CD4-positive, alpha-beta T cell treated with Interleukin-17A for 1 hour (primary cell): ENCODE measurements at regions not wholly inside any gene's neighbourhood (a gene's known extent, or its start where the extent isn't known, plus 50 kb on each side); places are given as distances from the start of the nearest gene placed in this dataset.

ENCODE experiments used
- DNase-seq: peaks from one replicate; pipeline ENCODE4 v3.0.0-alpha.2; 2020

DNA sequence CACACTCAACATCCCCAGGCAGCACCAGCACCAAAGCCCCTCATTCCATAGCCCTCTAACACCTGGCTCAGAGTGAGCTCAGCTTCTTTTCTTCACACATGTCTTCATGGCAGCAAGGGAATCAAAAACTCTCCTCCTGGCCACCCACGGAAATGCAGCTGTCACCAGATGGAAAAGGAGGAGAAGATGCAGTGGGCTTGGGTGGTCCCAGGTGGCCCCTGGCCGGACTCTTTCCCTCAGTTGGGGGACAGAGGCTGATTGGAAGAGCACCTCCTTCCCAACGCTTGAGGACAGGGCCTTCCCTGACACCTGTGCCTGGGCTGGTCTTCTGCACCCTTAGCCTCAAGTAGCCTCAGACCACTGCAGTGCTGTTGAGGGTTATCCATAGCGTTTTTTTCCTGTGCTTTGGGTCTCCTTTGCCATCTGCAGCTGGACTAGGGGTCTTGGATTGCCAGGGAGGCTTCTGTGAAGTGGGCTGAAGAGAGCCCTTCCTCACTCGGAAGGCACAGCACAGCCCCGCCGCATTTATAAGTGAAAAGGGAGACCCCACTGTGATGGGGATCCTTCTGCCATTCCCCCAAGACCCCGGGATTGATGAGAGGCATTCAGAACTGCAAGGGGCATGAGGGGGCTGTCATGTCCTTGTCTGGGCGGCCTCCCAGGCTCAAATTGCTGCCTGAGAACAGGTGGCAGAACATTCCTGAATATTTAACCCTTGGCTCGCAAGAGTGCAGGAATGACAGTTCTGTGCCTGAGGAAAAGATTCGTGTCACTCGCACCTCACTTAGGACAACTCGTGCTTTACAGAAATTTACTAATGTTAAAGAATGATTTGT is 200.0 kb downstream of the AUH start:
- DNase-seq, result no peak

DNA sequence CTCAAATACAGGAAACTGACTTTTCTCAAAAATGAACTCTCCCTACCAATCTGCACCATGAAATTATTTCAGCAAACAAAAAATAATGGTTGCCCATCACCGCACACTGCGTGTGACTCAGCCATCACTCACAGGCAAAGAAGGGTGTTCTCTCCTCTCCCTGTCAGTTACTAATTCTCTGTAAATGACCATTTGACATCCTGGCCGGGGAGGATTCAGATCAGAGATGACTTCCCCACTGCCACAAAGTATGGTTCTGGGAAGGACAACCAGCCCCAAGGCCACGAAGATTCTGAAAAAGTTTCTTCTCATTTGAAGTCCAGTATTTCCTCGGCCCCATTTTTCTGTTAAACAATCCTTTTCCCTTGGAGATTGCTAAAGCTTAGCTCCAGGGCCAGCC is 199.4 kb downstream of the AUH start:
- DNase-seq, result no peak

DNA sequence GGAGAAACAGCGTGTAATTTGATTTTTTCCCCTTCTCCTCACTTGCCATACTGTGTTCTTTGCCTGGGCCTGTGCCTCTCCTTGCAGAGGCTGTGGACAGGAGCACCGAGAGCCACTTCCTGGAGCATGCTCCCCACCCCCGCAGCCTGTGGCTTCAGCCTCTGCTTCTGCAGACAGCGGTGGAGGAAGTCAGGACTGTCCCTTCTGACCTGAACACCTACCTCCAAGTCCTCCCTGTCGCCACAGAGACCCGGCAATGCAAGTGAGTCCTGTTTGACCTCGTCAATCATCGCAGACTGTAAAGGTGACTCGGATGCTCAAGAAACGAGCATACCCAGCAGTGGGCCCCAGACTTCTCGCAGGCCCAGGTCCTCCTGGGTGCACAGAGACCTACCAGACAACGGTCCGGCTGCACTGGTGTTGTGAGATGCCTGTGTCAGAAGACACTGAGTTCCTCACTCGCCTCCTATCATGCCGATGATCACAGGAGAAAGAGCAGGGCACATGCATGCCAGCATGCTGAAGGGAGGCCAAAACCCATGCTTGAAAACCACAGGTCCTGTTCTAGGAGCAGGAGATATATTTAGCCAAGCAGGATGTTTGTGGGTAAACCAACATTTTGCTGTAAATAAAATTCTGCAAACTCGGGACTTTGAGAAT is 198.8 kb downstream of the AUH start:
- DNase-seq, result peak; percentile 40

DNA sequence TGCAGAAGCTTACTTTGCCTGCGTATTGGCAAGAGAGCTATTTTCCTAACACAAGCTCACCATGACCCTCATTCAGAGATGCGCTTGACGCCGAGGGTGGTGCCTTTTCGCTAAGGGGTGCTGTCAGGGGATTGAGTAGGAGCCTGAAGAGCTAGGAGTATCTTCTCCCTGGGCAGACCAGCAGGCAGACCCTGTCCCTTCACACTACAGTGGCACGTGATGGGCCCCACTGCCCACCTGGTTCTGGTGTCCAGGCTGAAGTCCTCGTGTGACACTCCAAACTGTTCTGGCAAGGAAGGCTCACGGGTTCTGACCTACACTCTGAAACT is 198.3 kb downstream of the AUH start:
- no peak for DNase-seq

DNA sequence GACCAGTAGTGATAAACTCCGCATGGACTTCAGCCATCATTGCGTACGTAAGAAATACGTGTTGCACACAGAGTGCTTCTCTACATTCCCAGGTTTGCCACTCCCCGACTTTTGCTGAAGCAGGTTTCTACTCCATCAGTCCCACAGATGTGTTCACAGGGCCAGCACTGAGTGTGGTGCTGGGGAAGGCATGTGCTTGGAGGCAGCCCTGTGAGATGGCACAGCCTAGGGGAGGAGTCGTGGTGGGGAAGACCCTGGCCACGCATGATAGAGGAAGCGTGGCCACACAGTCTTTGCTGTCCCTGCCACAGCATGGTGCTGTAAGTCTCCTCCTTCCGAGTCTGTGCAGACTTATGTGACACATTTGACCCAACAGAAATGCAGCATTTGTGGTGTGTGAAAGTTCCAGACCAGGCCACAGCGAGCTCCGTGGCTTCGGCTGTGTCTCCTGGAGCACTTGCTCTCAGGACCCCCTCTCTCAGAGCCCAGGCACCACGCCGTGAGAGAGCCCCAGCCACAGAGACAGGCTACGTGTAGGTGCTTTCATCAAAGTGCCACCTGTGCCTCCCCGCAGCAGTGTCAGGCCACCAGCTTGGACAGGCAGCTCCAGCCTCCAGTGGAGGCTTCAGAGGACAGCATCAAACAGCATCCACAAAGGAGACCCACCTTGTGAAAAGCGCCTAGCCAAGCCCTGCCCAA is 197.8 kb downstream of the AUH start:
- no peak for DNase-seq
